A673 (cell line): ENCODE measurements at regions not wholly inside any gene's neighbourhood (a gene's known extent, or its start where the extent isn't known, plus 50 kb on each side); places are given as distances from the start of the nearest gene placed in this dataset.

ENCODE experiments used
- BruUV-seq: library from RNA; stranded (reverse); fragments of 400-500 nt; replicated peaks from 2 replicates; lab custom pipeline; 2021; lab: Mats Ljungman, UMichigan
- CTCF ChIA-PET: fragments of 300-600 bp; sonication (Branson Sonifier 250); formaldehyde crosslinking; loops from one replicate; lab custom pipeline; 2022; ENCODE audit warnings: antibody characterized with exemption; lab: Charles Lee
- POLR2A ChIA-PET: fragments of 300-600 bp; sonication (Branson Sonifier 250); formaldehyde crosslinking; loops from one replicate; lab custom pipeline; 2022; ENCODE audit warnings: antibody characterized with exemption; ENCODE audit not compliant: low non-redundant PET; lab: Charles Lee
- DNase-seq: peaks from one replicate; pipeline ENCODE4 v3.0.0-alpha.2; 2015; ENCODE audit warnings: low spot score
- H3K27ac ChIP-seq: fragments of 200-600 bp; sonication (generic); 2 replicates; pipeline ENCODE4 v1.5.1; 2016; ENCODE audit warnings: mixed run types, low read depth, mild to moderate bottlenecking, mixed read lengths, antibody characterized with exemption, low read length; ENCODE audit not compliant: poor library complexity, severe bottlenecking
- H3K27me3 ChIP-seq: fragments of 200-600 bp; sonication (generic); replicated peaks from 2 replicates; pipeline ENCODE4 v1.6.1; 2017; ENCODE audit warnings: mixed run types, low read depth, mild to moderate bottlenecking, mixed read lengths, antibody characterized with exemption, low read length; ENCODE audit not compliant: insufficient read depth, poor library complexity
- H3K36me3 ChIP-seq: fragments of 200-600 bp; sonication (generic); 2 replicates; pipeline ENCODE4 v1.6.1; 2016; ENCODE audit warnings: mixed run types, mild to moderate bottlenecking, mixed read lengths, antibody characterized with exemption, low read length; ENCODE audit not compliant: insufficient read depth, poor library complexity, severe bottlenecking
- H3K4me1 ChIP-seq: fragments of 200-600 bp; sonication (generic); 2 replicates; pipeline ENCODE4 v1.6.1; 2017; ENCODE audit warnings: mixed run types, mild to moderate bottlenecking, mixed read lengths, antibody characterized with exemption, low read length; ENCODE audit not compliant: insufficient read depth, poor library complexity, severe bottlenecking
- H3K4me3 ChIP-seq: fragments of 200-600 bp; sonication (generic); 2 replicates; pipeline ENCODE4 v1.5.1; 2016; ENCODE audit warnings: low read depth, mixed run types, mild to moderate bottlenecking, mixed read lengths, low read length; ENCODE audit not compliant: poor library complexity, severe bottlenecking
- H3K9me3 ChIP-seq: fragments of 200-600 bp; sonication (generic); 2 replicates; pipeline ENCODE4 v1.6.1; 2016; ENCODE audit warnings: mixed run types, low read depth, mild to moderate bottlenecking, mixed read lengths, antibody characterized with exemption, low read length; ENCODE audit not compliant: poor library complexity, severe bottlenecking
- CTCF ChIP-seq: fragments of 300-800, 200-600 bp; sonication (generic); conservative IDR thresholded peaks from 2 replicates; pipeline ENCODE4 v1.5.1; 2017; ENCODE audit warnings: low read depth, mild to moderate bottlenecking, antibody characterized with exemption, low read length, moderate library complexity, mixed read lengths
- EZH2 ChIP-seq: fragments of 200-600 bp; sonication (generic); IDR thresholded peaks from 2 replicates; pipeline ENCODE4 v1.6.1; 2017; ENCODE audit warnings: borderline replicate concordance, low read depth, mild to moderate bottlenecking, mixed read lengths, antibody characterized with exemption, low read length; ENCODE audit not compliant: poor library complexity, severe bottlenecking
- intact Hi-C: fragments of 100-400 bp; cut with micrococcal nuclease; formaldehyde crosslinking; loops from one replicate; pipeline ENCODE4 v1.10.0; 2022; ENCODE audit not compliant: unreplicated experiment

GRCh38 chr2:104004821-104005220, 849.1 kb upstream of the POU3F3 start:
- intact Hi-C loops, result no loop called here
- no TSS peak for BruUV-seq
- Histone ChIP-seq H3K27ac (no peak overlapping the region), H3K4me3 (no peak overlapping the region), H3K9me3 (peaks cover 14% of the 10 kb centered on the region), H3K27me3 (no peaks in the 10 kb centered on the region), H3K4me1 (no peaks in the 10 kb centered on the region), H3K36me3 (no peaks in the 10 kb centered on the region)
- DNase-seq, result no peak
- POLR2A ChIA-PET, result no interaction called here
- CTCF ChIA-PET, result no interaction called here
- TF ChIP-seq CTCF (no peak), EZH2 (no peak)

DNA sequence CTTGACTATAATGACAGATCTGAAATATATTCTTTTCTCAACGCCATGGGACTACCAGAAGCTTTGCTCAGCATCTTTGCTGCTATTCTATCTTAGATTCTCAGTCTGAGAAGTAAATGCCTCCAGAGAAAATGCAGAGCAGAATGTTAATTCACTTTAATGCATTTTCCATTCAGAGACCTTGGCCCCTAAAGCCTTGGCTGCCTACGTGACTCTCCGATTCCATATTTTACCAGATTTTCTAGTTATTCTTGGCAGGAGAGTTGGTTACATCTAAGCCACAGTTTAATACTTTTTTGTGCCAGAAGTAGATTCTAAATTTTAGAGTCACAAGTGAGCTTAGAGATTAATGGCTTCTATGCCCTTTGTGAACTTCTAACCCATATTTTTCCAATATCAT, 837.1 kb upstream of the POU3F3 start:
- BruUV-seq, result no TSS peak
- TF ChIP-seq EZH2, result no peak
- TF ChIP-seq CTCF, result no peak
- no peaks in the 10 kb centered on the region for H3K36me3 ChIP-seq
- DNase-seq, result no peak
- H3K27me3 ChIP-seq, result no peaks in the 10 kb centered on the region
- ChIA-PET CTCF (no interaction called here), POLR2A (no interaction called here)
- intact Hi-C loops, result no loop called here
- H3K27ac ChIP-seq, result no peak overlapping the region
- H3K4me1 ChIP-seq, result no peaks in the 10 kb centered on the region
- peaks cover 4% of the 10 kb centered on the region for H3K9me3 ChIP-seq
- H3K4me3 ChIP-seq, result no peak overlapping the region

- no TSS peak for BruUV-seq
- H3K36me3 ChIP-seq, result no peaks in the 10 kb centered on the region
- intact Hi-C loops, result no loop called here
- H3K27me3 ChIP-seq, result peaks cover 19% of the 10 kb centered on the region
- CTCF ChIA-PET, result no interaction called here
- no peak for TF ChIP-seq EZH2
- TF ChIP-seq CTCF, result no peak
- H3K27ac ChIP-seq, result no peak overlapping the region
- H3K4me3 ChIP-seq, result no peak overlapping the region
- no peaks in the 10 kb centered on the region for H3K4me1 ChIP-seq
- H3K9me3 ChIP-seq, result peaks cover 4% of the 10 kb centered on the region
- POLR2A ChIA-PET, result no interaction called here
- no peak for DNase-seq
Measured at GRCh38 chr2:104023306-104023705, 830.6 kb upstream of the POU3F3 start.

DNA sequence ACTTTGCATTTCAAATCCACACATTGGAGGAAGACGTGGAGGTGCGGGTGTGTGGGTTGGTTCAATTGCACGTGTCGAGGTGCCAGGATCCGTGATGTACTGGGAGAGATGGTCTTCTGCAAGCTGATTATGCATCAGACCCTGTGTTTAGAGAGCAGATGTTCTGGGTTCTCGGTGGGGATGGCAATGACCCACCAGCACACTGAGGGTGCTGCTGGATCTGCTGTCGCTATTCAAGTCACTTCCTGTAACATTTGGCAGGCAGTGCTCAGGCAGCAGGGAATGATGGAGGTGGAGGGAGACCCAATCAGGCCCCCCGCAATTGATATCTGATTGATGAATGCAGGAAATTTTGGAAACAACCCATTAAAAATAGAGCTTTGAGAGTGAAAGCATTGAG, 830.1 kb upstream of the POU3F3 start:
- no peak overlapping the region for H3K27ac ChIP-seq
- peaks cover 19% of the 10 kb centered on the region for H3K27me3 ChIP-seq
- CTCF ChIA-PET, result no interaction called here
- TF ChIP-seq EZH2 (no peak), CTCF (no peak)
- POLR2A ChIA-PET, result no interaction called here
- peaks cover 4% of the 10 kb centered on the region for H3K9me3 ChIP-seq
- no peaks in the 10 kb centered on the region for H3K4me1 ChIP-seq
- no peaks in the 10 kb centered on the region for H3K36me3 ChIP-seq
- intact Hi-C loops, result no loop called here
- H3K4me3 ChIP-seq, result no peak overlapping the region
- no TSS peak for BruUV-seq
- no peak for DNase-seq
